Testis (tissue), 2 donors: ENCODE measurements at regions not wholly inside any gene's neighbourhood (a gene's known extent, or its start where the extent isn't known, plus 50 kb on each side); places are given as distances from the start of the nearest gene placed in this dataset.

Experiments
- CTCF ChIP-seq, 3 experiments: fragments of 450-650 bp in 2 of 3; fragments of 200-600 bp in 1 of 3; sonication (generic) in 1 of 3; IDR thresholded peaks; one replicate each; pipeline ENCODE4 v1.5.1; 2016 to 2019; ENCODE audit warnings: antibody characterized with exemption in 3 of 3, mild to moderate bottlenecking in 2 of 3, moderate library complexity in 1 of 3
- POLR2A ChIP-seq: fragments of 450-650 bp; IDR thresholded peaks from one replicate; pipeline ENCODE4 v1.6.1; 2017; ENCODE audit warnings: antibody characterized with exemption, mild to moderate bottlenecking, moderate library complexity

GRCh38 chr5:82403026-82403425, 124.9 kb upstream of the RPS23 start:
- TF ChIP-seq CTCF (IDR thresholded peaks at IDR 0.05) (no peak), POLR2A (no peak)
